IgD-negative memory B cell (primary cell): ENCODE measurements at regions not wholly inside any gene's neighbourhood (a gene's known extent, or its start where the extent isn't known, plus 50 kb on each side); places are given as distances from the start of the nearest gene placed in this dataset.
"Not testable (repeated sequence)": the region's sequence is repeated elsewhere in the genome, so short reads cannot be mapped to it uniquely, and the experiment has no call there.

Experiments used
- H3K27ac Mint-ChIP-seq, 3 donors: one replicate each; pipeline ENCODE4 v1.8.0; 2020 to 2022; ENCODE audit warnings: mild to moderate bottlenecking in 3 of 3, mixed read lengths in 3 of 3, moderate library complexity in 1 of 3
- H3K27me3 Mint-ChIP-seq: one replicate; pipeline ENCODE4 v1.8.0; 2021; ENCODE audit warnings: mixed read lengths
- H3K36me3 Mint-ChIP-seq: one replicate; pipeline ENCODE4 v1.8.0; 2020; ENCODE audit warnings: mild to moderate bottlenecking, mixed read lengths
- H3K4me1 Mint-ChIP-seq, 3 donors: one replicate each; pipeline ENCODE4 v1.8.0; 2020 to 2022; ENCODE audit warnings: mixed read lengths in 3 of 3, mild to moderate bottlenecking in 1 of 3
- H3K4me3 Mint-ChIP-seq, 4 donors: one replicate each; pipeline ENCODE4 v1.8.0; 2020 to 2022; ENCODE audit warnings: mild to moderate bottlenecking in 4 of 4, mixed read lengths in 4 of 4, moderate library complexity in 3 of 4
- H3K9me3 Mint-ChIP-seq, 3 donors: one replicate each; pipeline ENCODE4 v1.8.0; 2020 to 2021; ENCODE audit warnings: mixed read lengths in 3 of 3, mild to moderate bottlenecking in 1 of 3

DNA sequence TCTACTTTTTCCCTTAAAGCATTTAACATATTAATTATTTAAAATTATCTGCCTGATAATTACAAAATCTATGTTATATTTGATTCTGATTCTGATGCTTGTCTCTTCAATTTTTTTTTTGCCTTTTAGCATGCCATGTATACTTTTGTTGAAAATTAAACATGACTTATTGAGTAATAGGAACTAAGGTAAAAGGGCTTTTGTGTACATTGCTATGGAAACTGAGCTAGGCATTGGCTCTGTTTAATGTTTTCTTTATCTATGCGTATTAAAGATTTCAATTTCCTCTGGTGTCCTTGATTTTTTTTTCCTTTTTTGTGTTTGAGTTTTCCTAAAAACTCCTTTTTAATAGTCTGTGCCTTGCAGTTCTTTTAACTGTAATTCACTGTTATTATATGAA lies 805.2 kb downstream of the DHX35 start:
- Mint-ChIP-seq H3K27ac (no peak overlapping the region), H3K27me3 (peaks cover 1% of the 10 kb centered on the region), H3K4me3 (peak overlapping the region in 1 of 4 donors; percentile 75), H3K9me3 (peaks cover 1 to 24% (median 8%) of the 10 kb centered on the region in 3 donors), H3K36me3 (peaks cover 3% of the 10 kb centered on the region), H3K4me1 (no peaks in the 10 kb centered on the region)

DNA sequence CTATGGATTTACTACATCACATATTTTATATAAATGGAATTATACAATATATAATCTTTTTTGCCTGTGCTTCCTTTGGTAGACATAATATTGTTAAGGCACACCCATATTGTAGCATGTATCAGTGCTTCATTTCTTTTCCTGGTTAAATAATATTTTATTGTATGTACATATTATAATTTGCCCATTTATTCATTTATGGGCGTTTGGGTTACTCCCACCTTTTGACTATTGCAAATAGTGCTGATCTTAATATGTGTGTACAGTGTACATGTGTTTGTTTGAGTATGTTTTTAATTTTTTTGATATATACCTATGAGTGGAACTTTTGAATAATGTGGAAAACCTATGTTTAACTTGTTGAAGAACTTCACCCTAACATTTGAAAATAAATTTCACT lies 804.2 kb downstream of the DHX35 start:
- Mint-ChIP-seq H3K27ac (no peak overlapping the region), H3K9me3 (peaks cover 1 to 24% (median 8%) of the 10 kb centered on the region in 3 donors), H3K27me3 (peaks cover 1% of the 10 kb centered on the region), H3K36me3 (peaks cover 3% of the 10 kb centered on the region), H3K4me3 (no peak overlapping the region), H3K4me1 (no peaks in the 10 kb centered on the region)

DNA sequence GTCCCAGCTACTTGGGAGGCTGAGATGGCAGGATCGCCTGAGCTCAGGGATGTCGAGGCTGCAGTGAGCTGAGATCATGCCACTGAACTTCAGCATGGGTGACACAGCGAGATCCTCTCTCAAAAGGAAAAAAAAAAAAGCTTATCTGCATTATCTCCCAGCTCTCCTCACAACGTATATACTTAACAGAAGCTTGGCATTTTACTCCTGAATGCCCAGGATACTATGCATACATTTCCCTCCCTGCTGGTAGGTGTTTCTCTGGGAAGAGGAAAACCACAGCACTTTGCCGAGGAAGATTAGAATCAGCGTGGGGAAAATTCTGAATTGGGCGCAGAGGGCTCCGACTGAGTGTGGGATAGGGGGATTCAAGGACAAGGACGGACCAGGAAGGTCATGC lies 800.6 kb downstream of the DHX35 start:
- H3K36me3 Mint-ChIP-seq: peaks cover 1% of the 10 kb centered on the region
- peaks cover 1 to 11% (median 4%) of the 10 kb centered on the region in 3 donors for H3K9me3 Mint-ChIP-seq
- no peak overlapping the region for H3K27ac Mint-ChIP-seq
- peaks cover 1% of the 10 kb centered on the region for H3K27me3 Mint-ChIP-seq
- peaks cover 0 to 3% (median 1%) of the 10 kb centered on the region in 3 donors for H3K4me1 Mint-ChIP-seq
- peak overlapping the region in 1 of 4 donors; percentile 50 for H3K4me3 Mint-ChIP-seq

DNA sequence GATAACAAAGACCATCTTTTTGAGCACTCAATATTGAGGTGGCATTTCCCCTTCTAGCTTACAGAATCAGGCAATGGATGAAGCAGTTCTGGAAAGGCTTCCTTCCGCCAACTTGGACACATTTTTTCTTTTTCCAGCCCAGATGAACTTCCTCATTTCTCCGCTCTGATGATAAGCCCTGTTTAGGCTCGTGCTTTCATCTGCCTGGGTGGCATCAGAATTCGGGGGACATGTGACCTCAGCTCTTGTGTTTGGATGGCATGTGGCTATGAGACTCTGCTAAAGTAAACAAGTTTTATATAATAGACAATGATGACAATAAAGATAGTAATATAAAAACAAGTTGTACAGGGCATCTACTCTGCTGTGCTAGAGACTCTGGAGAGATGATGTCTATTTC lies 796.7 kb downstream of the DHX35 start:
- peaks cover 0 to 3% (median 1%) of the 10 kb centered on the region in 3 donors for H3K4me1 Mint-ChIP-seq
- no peak overlapping the region for H3K4me3 Mint-ChIP-seq
- H3K36me3 Mint-ChIP-seq: no peaks in the 10 kb centered on the region
- no peak overlapping the region for H3K27ac Mint-ChIP-seq
- peaks cover 0 to 1% (median 0%) of the 10 kb centered on the region in 3 donors for H3K9me3 Mint-ChIP-seq
- no peaks in the 10 kb centered on the region for H3K27me3 Mint-ChIP-seq

DNA sequence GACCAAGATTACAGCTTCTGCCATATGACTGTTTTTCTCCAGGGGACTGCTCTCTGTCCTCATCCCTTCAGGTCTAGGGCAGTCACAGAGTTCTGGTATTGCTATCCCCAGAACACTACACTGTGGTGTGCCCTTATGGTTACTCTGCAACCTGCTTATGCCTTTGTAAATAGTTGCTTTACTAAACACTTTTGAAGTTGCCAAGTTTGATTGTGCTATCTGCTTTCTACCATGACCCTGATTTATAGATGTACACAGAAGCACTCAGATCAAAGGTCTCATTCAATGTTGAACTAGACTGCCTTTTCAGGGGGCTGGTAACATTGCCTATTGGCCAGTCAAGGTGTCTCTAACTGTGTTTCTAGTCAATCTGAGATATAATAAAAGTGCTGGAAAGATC lies 794.7 kb downstream of the DHX35 start:
- Mint-ChIP-seq H3K36me3 (no peaks in the 10 kb centered on the region), H3K4me3 (no peak overlapping the region), H3K27me3 (no peaks in the 10 kb centered on the region), H3K9me3 (no peaks in the 10 kb centered on the region), H3K27ac (no peak overlapping the region), H3K4me1 (peaks cover 0 to 3% (median 1%) of the 10 kb centered on the region in 3 donors)

DNA sequence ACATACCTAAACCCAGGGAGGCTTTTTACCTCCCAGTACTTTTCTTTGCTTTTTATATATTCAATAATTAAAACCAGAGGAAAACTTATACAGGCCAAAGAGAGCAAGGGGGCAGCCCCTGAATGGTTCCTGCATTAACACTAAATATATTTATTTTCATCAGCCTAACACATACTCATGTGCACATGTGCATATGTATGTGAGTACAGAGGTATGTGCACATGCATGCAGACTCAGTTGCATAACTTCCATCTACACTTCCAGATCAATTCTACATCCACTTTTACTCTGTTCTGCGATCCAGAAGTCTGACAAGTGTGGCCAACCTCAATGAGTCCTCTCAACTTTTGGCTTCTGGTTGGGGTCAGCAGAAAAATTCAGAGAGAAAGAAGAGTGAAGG lies 794.2 kb downstream of the DHX35 start:
- H3K4me3 Mint-ChIP-seq: no peak overlapping the region
- H3K4me1 Mint-ChIP-seq: peaks cover 0 to 3% (median 1%) of the 10 kb centered on the region in 3 donors
- H3K36me3 Mint-ChIP-seq: no peaks in the 10 kb centered on the region
- H3K27me3 Mint-ChIP-seq: no peaks in the 10 kb centered on the region
- no peak overlapping the region for H3K27ac Mint-ChIP-seq
- peaks cover 0 to 3% (median 0%) of the 10 kb centered on the region in 3 donors for H3K9me3 Mint-ChIP-seq

DNA sequence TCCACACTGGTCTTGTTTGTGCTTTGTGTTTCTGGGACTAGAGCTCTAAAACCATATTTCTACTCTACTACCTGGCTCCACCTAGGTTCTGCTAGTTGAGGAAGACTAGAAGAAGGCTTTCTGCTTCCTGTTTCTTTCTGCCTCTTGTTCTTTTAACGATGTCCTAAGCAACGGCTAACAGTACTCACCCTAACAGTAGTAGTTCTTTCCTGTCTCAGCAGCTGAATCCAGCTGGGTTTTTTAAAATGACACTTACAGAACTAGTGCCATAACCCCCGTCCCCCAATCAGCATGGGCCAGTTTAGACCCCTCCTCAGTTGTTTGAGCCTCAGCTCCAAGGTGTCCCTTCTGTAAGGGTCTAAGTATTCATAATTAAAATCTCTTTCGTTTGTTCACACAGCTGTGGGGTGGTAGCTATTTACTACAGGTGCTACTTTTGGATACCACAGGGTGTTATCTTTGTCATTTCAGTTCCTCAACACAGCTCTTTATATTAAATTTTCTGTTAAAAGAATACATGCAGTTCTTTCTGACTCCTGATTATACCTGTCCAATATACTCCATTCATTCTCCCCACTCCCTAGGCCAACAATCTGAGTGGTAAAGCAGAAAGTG lies 790.2 kb downstream of the DHX35 start:
- Mint-ChIP-seq H3K27ac (no peak overlapping the region), H3K4me3 (no peak overlapping the region), H3K9me3 (peaks cover 8 to 30% (median 11%) of the 10 kb centered on the region in 3 donors), H3K4me1 (no peaks in the 10 kb centered on the region), H3K36me3 (no peaks in the 10 kb centered on the region), H3K27me3 (no peaks in the 10 kb centered on the region)

DNA sequence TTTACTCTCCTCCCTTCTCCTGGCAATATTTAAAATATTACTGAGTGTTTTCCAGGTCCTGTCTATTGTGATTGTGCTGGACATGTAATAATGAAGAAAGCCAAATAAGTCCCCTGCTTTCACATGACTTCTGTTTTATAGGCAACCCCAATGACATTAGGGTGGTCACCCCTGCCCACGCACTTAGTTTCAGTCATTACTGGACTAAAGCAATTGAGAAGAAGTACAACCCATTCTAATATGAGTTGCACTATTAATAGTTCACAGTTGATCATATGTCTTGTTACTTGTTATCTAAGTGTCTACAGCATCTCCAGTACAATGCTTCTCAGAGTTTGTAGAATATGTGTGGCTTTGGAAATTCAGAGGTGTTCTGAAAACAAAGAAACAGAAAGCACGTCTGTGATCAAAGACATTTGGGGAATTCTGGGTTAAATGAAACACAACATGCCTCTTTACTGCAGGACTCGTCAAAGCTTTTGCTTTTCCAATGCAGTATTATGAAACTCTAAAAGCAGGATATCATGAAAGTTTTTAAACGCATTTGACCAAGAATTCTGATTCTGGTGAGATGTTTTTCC lies 789.5 kb downstream of the DHX35 start:
- peaks cover 8 to 30% (median 11%) of the 10 kb centered on the region in 3 donors for H3K9me3 Mint-ChIP-seq
- no peaks in the 10 kb centered on the region for H3K36me3 Mint-ChIP-seq
- H3K4me1 Mint-ChIP-seq: no peaks in the 10 kb centered on the region
- no peak overlapping the region for H3K27ac Mint-ChIP-seq
- H3K4me3 Mint-ChIP-seq: no peak overlapping the region
- H3K27me3 Mint-ChIP-seq: no peaks in the 10 kb centered on the region

DNA sequence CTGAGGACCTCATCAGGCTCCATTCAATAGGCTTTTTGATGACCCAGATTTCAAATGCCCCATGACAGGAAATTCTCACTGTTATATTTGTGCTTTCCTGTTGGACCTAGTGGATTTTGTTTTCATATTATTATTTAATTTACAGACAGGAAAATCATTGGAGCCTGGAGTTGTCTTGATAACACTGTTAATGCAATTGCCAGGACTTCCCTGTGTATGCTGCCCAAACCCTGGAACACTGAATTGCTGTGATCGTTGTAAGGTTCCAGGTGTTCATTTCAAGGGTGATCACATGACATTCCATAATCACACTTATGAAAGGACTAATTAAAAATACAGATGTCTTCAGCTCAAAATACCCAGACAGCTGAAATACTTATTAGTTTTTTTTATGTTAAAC lies 783.2 kb downstream of the DHX35 start:
- no peak overlapping the region for H3K27ac Mint-ChIP-seq
- H3K4me3 Mint-ChIP-seq: no peak overlapping the region
- H3K36me3 Mint-ChIP-seq: no peaks in the 10 kb centered on the region
- H3K9me3 Mint-ChIP-seq: peaks cover 8 to 26% (median 15%) of the 10 kb centered on the region in 3 donors
- peaks cover 2% of the 10 kb centered on the region for H3K27me3 Mint-ChIP-seq
- H3K4me1 Mint-ChIP-seq: no peaks in the 10 kb centered on the region

DNA sequence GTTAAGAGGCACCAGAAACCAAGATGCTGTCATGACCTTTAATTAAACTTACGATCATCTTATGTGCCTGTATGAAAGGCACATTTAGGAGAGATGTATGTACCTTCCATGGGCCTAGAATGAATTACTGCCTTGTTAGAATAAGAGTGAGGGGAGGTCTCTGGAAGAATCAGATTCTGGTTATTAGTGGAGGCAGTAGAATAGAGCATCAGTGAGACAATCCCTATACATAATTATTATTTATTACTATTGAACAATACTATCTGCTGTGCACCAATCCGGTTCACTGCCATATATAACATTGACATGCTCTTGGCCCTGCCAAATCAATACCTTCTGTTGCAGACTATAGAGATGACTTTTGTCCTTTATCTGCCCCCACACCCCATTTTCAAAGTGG lies 776.5 kb downstream of the DHX35 start:
- peak overlapping the region in 1 of 3 donors; percentile 8 for H3K27ac Mint-ChIP-seq
- H3K36me3 Mint-ChIP-seq: no peaks in the 10 kb centered on the region
- no peaks in the 10 kb centered on the region for H3K4me1 Mint-ChIP-seq
- no peaks in the 10 kb centered on the region for H3K9me3 Mint-ChIP-seq
- peaks cover 2% of the 10 kb centered on the region for H3K27me3 Mint-ChIP-seq
- no peak overlapping the region for H3K4me3 Mint-ChIP-seq

DNA sequence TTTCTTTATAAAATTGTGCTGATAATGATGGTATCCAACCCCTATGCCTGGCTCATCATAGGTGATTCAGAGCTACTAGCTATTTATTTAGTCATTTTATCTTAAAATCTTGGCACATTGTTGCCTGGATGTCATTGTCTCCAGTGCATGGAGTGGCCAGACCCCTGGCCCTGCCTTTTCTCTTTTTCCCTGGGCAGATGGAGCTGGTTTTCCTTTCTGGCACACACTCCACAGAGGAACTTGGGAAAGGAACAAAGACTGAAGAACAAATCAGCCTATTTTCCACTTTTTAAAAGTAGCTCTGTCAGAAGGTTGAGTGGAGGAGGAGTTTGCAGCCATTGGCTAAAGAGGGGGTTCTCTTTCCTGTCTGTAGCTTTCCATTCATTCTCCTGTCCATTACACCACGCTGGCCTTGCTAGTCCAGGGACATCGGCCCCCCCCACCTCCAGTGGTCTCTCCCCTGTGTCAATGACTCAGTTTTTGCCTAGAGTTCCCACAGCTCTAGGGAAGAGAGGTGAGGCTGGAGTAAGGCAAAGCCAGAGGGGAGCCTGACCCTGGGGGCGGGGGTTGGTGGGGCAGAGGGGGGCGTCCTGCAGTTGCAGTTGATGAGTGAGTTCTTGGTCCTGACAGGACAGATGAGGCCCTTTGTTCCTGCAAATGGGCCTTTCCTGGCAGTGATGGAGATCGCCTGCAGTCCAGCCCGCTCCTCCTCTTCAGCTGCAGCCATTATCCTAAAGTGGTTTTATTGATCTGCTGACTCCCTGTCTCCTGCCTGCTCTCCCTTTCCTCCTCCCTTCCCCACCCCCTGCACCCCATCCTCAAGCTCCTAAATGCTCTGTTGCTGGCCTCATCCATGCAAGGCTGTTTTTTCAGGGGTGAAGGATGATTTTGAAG lies 774.5 kb downstream of the DHX35 start:
- no peaks in the 10 kb centered on the region for H3K36me3 Mint-ChIP-seq
- peaks cover 2% of the 10 kb centered on the region for H3K27me3 Mint-ChIP-seq
- H3K27ac Mint-ChIP-seq: no peak overlapping the region
- no peaks in the 10 kb centered on the region for H3K4me1 Mint-ChIP-seq
- peaks cover 0 to 8% (median 2%) of the 10 kb centered on the region in 3 donors for H3K9me3 Mint-ChIP-seq
- no peak overlapping the region for H3K4me3 Mint-ChIP-seq

DNA sequence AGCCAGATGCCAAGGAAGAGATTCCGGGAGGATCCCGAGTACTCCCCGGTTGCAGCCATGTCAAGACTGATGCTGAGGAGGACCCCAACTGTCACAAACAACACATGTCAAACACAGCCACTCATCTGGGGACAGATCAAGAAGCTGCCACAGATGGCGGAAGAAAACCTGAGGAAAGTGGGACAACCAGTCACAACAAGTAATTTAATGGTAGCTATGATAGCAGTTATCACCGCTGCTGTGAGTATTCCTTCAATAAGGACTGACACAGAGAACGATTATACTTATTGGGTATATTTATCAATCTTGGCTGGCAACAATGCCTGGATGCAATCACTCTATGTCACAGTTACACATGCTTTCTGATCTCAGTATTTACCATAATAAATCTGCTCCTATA lies 763.4 kb downstream of the DHX35 start:
- H3K27ac Mint-ChIP-seq, H3K36me3 Mint-ChIP-seq, H3K4me3 Mint-ChIP-seq, H3K4me1 Mint-ChIP-seq, H3K27me3 Mint-ChIP-seq: not testable (repeated sequence)
- H3K9me3 Mint-ChIP-seq: peaks cover 8 to 37% (median 17%) of the 10 kb centered on the region in 3 donors

DNA sequence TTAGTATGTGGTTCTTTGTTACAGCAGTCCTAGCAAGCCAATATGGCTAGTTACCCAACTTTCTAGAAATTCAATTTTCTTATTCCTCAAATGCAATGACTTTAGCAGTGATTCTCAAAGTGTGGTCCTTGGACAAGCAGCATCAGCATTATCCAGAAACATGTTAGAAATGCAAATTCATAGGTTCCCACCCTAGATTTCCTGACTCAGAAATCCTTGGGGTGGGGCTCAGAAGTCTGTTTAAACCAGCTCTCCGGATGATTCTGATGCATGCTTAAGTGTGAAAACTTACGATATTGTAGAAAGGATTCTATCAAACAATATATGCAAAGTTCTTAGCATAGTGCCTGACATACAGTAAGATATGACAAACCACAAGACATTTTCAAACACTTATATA lies 757.1 kb downstream of the DHX35 start:
- no peaks in the 10 kb centered on the region for H3K36me3 Mint-ChIP-seq
- no peak overlapping the region for H3K4me3 Mint-ChIP-seq
- no peaks in the 10 kb centered on the region for H3K27me3 Mint-ChIP-seq
- H3K27ac Mint-ChIP-seq: no peak overlapping the region
- H3K9me3 Mint-ChIP-seq: peaks cover 0 to 2% (median 0%) of the 10 kb centered on the region in 3 donors
- no peaks in the 10 kb centered on the region for H3K4me1 Mint-ChIP-seq

DNA sequence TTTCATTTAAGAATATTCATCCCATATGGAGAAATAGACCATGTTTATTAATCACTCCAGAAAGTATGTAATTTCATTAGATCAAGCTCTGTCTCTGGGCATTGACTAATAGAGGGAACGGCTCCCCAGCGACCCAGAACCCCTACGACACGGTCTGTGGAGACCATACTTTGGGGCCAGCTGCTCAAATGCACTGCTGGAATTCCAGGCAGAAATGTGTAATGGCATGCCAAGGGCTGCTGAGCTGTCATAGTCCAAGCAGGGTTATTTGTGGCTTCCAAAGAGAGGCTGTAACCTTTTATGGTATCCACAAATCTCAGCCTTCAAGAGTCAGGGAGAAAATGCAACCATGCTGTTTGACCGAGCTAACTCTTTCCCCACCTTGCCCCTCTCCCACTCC lies 755.8 kb downstream of the DHX35 start:
- H3K9me3 Mint-ChIP-seq: peaks cover 0 to 2% (median 0%) of the 10 kb centered on the region in 3 donors
- H3K27ac Mint-ChIP-seq: no peak overlapping the region
- H3K36me3 Mint-ChIP-seq: no peaks in the 10 kb centered on the region
- H3K4me3 Mint-ChIP-seq: no peak overlapping the region
- peaks cover 1% of the 10 kb centered on the region for H3K27me3 Mint-ChIP-seq
- no peaks in the 10 kb centered on the region for H3K4me1 Mint-ChIP-seq

DNA sequence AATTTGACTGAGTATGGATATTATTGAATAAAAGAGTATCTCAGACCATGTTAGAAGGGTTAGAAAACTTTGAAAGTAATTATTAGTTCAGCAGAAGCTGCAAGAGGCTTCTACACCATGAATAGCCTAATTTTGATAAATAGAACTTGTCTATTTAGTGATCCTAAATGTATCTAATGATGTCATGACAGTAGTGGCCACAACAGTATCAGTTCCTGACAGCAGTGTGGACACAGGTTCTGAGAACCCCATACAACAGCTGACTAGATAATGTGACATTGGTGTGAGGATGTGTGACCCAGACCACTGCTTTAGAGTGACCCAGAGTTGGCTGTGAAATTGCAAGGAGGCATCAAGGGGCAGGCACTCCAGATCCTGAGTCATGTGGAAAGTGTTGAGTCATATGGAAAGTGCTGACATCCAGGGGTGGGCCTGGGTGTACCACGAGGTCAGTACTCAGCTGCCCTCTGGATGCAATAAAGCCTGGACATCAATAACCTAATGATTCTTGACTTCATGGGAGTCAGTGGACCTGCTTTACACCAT lies 754.7 kb downstream of the DHX35 start:
- no peaks in the 10 kb centered on the region for H3K36me3 Mint-ChIP-seq
- no peak overlapping the region for H3K27ac Mint-ChIP-seq
- peaks cover 1% of the 10 kb centered on the region for H3K27me3 Mint-ChIP-seq
- no peak overlapping the region for H3K4me3 Mint-ChIP-seq
- no peaks in the 10 kb centered on the region for H3K4me1 Mint-ChIP-seq
- peaks cover 0 to under 1% (median 0%) of the 10 kb centered on the region in 3 donors for H3K9me3 Mint-ChIP-seq
